Fibroblast of lung (primary cell): ENCODE measurements at regions not wholly inside any gene's neighbourhood (a gene's known extent, or its start where the extent isn't known, plus 50 kb on each side); places are given as distances from the start of the nearest gene placed in this dataset.

ENCODE experiments used
- DNase-seq, 2 donors: peaks; one replicate each; pipeline versions ENCODE4 v3.0.0 to v3.0.0-alpha.2; 2010; ENCODE audit warnings: low read depth in 2 of 2
- H2AFZ ChIP-seq: 2 replicates; pipeline ENCODE4 v1.5.1; 2012; ENCODE audit warnings: low read length, control low read depth, inconsistent platforms
- H3K27ac ChIP-seq: 2 replicates; pipeline ENCODE4 v1.5.1; 2011; ENCODE audit warnings: low read length, control low read depth; ENCODE audit not compliant: insufficient read depth
- H3K27me3 ChIP-seq: 2 replicates; pipeline ENCODE4 v1.5.1; 2011; ENCODE audit warnings: mild to moderate bottlenecking, low read length; ENCODE audit not compliant: control insufficient read depth, insufficient read depth
- H3K36me3 ChIP-seq: 2 replicates; pipeline ENCODE4 v1.5.1; 2011; ENCODE audit warnings: low read length; ENCODE audit not compliant: control insufficient read depth, insufficient read depth
- H3K4me1 ChIP-seq: 2 replicates; pipeline ENCODE4 v1.5.1; 2011; ENCODE audit warnings: low read length; ENCODE audit not compliant: control insufficient read depth, insufficient read depth; ENCODE audit errors: extremely low read depth
- H3K4me2 ChIP-seq: 2 replicates; pipeline ENCODE4 v1.5.1; 2011; ENCODE audit warnings: low read length, control low read depth; ENCODE audit not compliant: insufficient read depth; ENCODE audit errors: extremely low read depth
- H3K4me3 ChIP-seq, 4 experiments: fragments of 200-600 bp in 1 of 4; sonication (generic) in 1 of 4; replicated peaks in 1 of 4; 2 replicates each; pipeline ENCODE4 v1.5.1; 2011 to 2016; ENCODE audit warnings: low read length in 4 of 4, low read depth in 3 of 4, mild to moderate bottlenecking in 3 of 4, control low read depth in 2 of 4, inconsistent platforms in 1 of 4, mixed read lengths in 1 of 4; ENCODE audit not compliant: insufficient read depth in 1 of 4; ENCODE audit errors: control extremely low read depth in 1 of 4
- H3K79me2 ChIP-seq: 2 replicates; pipeline ENCODE4 v1.5.1; 2012; ENCODE audit warnings: mild to moderate bottlenecking, low read length, inconsistent platforms; ENCODE audit not compliant: control insufficient read depth, insufficient read depth
- H3K9ac ChIP-seq: 2 replicates; pipeline ENCODE4 v1.5.1; 2011; ENCODE audit warnings: mild to moderate bottlenecking, low read length, control low read depth; ENCODE audit not compliant: insufficient read depth
- H3K9me3 ChIP-seq: 2 replicates; pipeline ENCODE4 v1.5.1; 2012; ENCODE audit warnings: low read depth, low read length; ENCODE audit not compliant: control insufficient read depth, insufficient read depth
- H4K20me1 ChIP-seq: 2 replicates; pipeline ENCODE4 v1.5.1; 2011; ENCODE audit warnings: low read length; ENCODE audit not compliant: control insufficient read depth, insufficient read depth; ENCODE audit errors: extremely low read depth
- CTCF ChIP-seq, 2 donors: IDR thresholded peaks in 1 of 2; conservative IDR thresholded peaks in 1 of 2; 1 replicate in 1 of 2; 2 replicates in 1 of 2; pipeline ENCODE4 v1.5.1; 2011 to 2012; ENCODE audit warnings: low read length in 2 of 2, control low read depth in 1 of 2, inconsistent platforms in 1 of 2, low read depth in 1 of 2, mild to moderate bottlenecking in 1 of 2
- EZH2 ChIP-seq: IDR thresholded peaks from 2 replicates; pipeline ENCODE4 v1.5.1; 2012; ENCODE audit warnings: low read length, control low read depth, mild to moderate bottlenecking; ENCODE audit errors: missing control alignments

- Histone ChIP-seq H3K9me3 (no peaks in the 10 kb centered on the region), H3K4me1 (no peaks in the 10 kb centered on the region), H3K27me3 (peaks cover 26% of the 10 kb centered on the region), H3K36me3 (no peaks in the 10 kb centered on the region), H4K20me1 (no peaks in the 10 kb centered on the region), H3K4me2 (no peak overlapping the region), H3K4me3 (no peak overlapping the region), H3K79me2 (no peaks in the 10 kb centered on the region), H3K27ac (no peak overlapping the region), H2AFZ (no peak overlapping the region), H3K9ac (no peak overlapping the region)
- no peak for TF ChIP-seq EZH2
- TF ChIP-seq CTCF (conservative IDR thresholded peaks at IDR 0.05 in 1 of 2, IDR thresholded peaks at IDR 0.05 in 1 of 2; ENCODE audit: low read depth in 1 of 2, low read length in 2 of 2) = peak; percentile 59 to 61
- DNase-seq = peak in 1 of 2 donors; percentile 24
These were observed 94.0 kb upstream of the LANCL2 start for GRCh38 chr7:55271069-55271626.

- no peaks in the 10 kb centered on the region for H3K79me2 ChIP-seq
- no peak overlapping the region for H3K4me2 ChIP-seq
- no peak overlapping the region for H2AFZ ChIP-seq
- no peak overlapping the region for H3K4me3 ChIP-seq
- H4K20me1 ChIP-seq = no peaks in the 10 kb centered on the region
- TF ChIP-seq EZH2 = no peak
- no peak for TF ChIP-seq CTCF (conservative IDR thresholded peaks at IDR 0.05 in 1 of 2, IDR thresholded peaks at IDR 0.05 in 1 of 2; ENCODE audit: low read depth in 1 of 2, low read length in 2 of 2)
- no peaks in the 10 kb centered on the region for H3K9me3 ChIP-seq
- no peak for DNase-seq
- H3K4me1 ChIP-seq = no peaks in the 10 kb centered on the region
- no peak overlapping the region for H3K27ac ChIP-seq
- H3K27me3 ChIP-seq = peaks cover 26% of the 10 kb centered on the region
- no peak overlapping the region for H3K9ac ChIP-seq
- H3K36me3 ChIP-seq = no peaks in the 10 kb centered on the region
These were observed 93.5 kb upstream of the LANCL2 start for GRCh38 chr7:55271661-55272060.

- Histone ChIP-seq H2AFZ (no peak overlapping the region), H3K4me3 (no peak overlapping the region), H3K27ac (no peak overlapping the region), H3K9ac (no peak overlapping the region), H3K79me2 (no peaks in the 10 kb centered on the region), H3K4me1 (no peaks in the 10 kb centered on the region), H4K20me1 (no peaks in the 10 kb centered on the region), H3K36me3 (no peaks in the 10 kb centered on the region), H3K4me2 (no peak overlapping the region), H3K27me3 (peaks cover 26% of the 10 kb centered on the region), H3K9me3 (no peaks in the 10 kb centered on the region)
- DNase-seq = no peak
- TF ChIP-seq EZH2 = no peak
- TF ChIP-seq CTCF (conservative IDR thresholded peaks at IDR 0.05 in 1 of 2, IDR thresholded peaks at IDR 0.05 in 1 of 2; ENCODE audit: low read depth in 1 of 2, low read length in 2 of 2) = no peak
These were observed 92.8 kb upstream of the LANCL2 start for GRCh38 chr7:55272328-55272727.
